Endothelial cell of umbilical vein (primary cell): ENCODE measurements at regions not wholly inside any gene's neighbourhood (a gene's known extent, or its start where the extent isn't known, plus 50 kb on each side); places are given as distances from the start of the nearest gene placed in this dataset.

Source experiments
- BruUV-seq: library from RNA; stranded (reverse); fragments of 400-500 nt; replicated peaks from 2 replicates; lab custom pipeline; 2021; lab: Mats Ljungman, UMichigan
- CTCF ChIA-PET: fragments of 300-600, 350-600 bp; sonication (Branson Sonifier 250); formaldehyde crosslinking; loops from one replicate; lab custom pipeline; 2021; ENCODE audit warnings: antibody characterized with exemption, inconsistent platforms; lab: Charles Lee
- POLR2A ChIA-PET: fragments of 300-600, 350-600 bp; sonication (Branson Sonifier 250); formaldehyde crosslinking; loops from one replicate; lab custom pipeline; 2021; ENCODE audit warnings: antibody characterized with exemption, inconsistent platforms; lab: Charles Lee
- DNase-seq: peaks from one replicate; pipeline ENCODE4 v3.0.0-alpha.2; 2011; ENCODE audit warnings: low read depth, low spot score
- FAIRE-seq: peaks from 2 replicates; lab custom pipeline; 2011; peaks lifted over from hg19 to GRCh38; lab: Jason Lieb, UNC
- H2AFZ ChIP-seq: 2 replicates; pipeline ENCODE4 v1.6.0; 2012; ENCODE audit warnings: low read depth, low read length, control low read depth, inconsistent platforms
- H3K27ac ChIP-seq: 2 replicates; pipeline ENCODE4 v1.5.1; 2011; ENCODE audit warnings: low read depth, mild to moderate bottlenecking, control low read depth, low read length, moderate library complexity; ENCODE audit not compliant: insufficient read depth
- H3K27me3 ChIP-seq, 2 experiments: 2 replicates each; pipeline versions ENCODE4 v1.6.0 to v1.6.1; 2011; ENCODE audit warnings: low read length in 2 of 2, mixed read lengths in 1 of 2; ENCODE audit not compliant: control insufficient read depth in 2 of 2, insufficient read depth in 2 of 2
- H3K36me3 ChIP-seq, 2 experiments: 2 replicates in 1 of 2; 3 replicates in 1 of 2; pipeline ENCODE4 v1.5.1; 2011; ENCODE audit warnings: low read length in 2 of 2, mild to moderate bottlenecking in 1 of 2, moderate library complexity in 1 of 2; ENCODE audit not compliant: control insufficient read depth in 2 of 2, insufficient read depth in 2 of 2; ENCODE audit errors: extremely low read depth in 1 of 2
- H3K4me1 ChIP-seq: 3 replicates; pipeline ENCODE4 v1.5.1; 2011; ENCODE audit warnings: mild to moderate bottlenecking, low read length; ENCODE audit not compliant: control insufficient read depth, insufficient read depth; ENCODE audit errors: extremely low read depth
- H3K4me2 ChIP-seq: 2 replicates; pipeline ENCODE4 v1.6.1; 2011; ENCODE audit warnings: low read length, control low read depth, mixed read lengths; ENCODE audit not compliant: insufficient read depth
- H3K4me3 ChIP-seq, 3 experiments: fragments of 200-600 bp in 1 of 3; sonication (generic), shearing (Covaris generic) in 1 of 3; replicated peaks in 1 of 3; 2 replicates each; pipeline ENCODE4 v1.5.1; 2011 to 2016; ENCODE audit warnings: control low read depth in 3 of 3, low read length in 3 of 3, mild to moderate bottlenecking in 2 of 3, inconsistent platforms in 1 of 3, low read depth in 1 of 3, moderate library complexity in 1 of 3; ENCODE audit not compliant: insufficient read depth in 1 of 3
- H3K79me2 ChIP-seq: 2 replicates; pipeline ENCODE4 v1.6.0; 2012; ENCODE audit warnings: low read length, inconsistent platforms; ENCODE audit not compliant: control insufficient read depth, insufficient read depth
- H3K9ac ChIP-seq: replicated peaks from 2 replicates; pipeline ENCODE3; 2011; ENCODE audit warnings: low read length, control low read depth; ENCODE audit not compliant: insufficient read depth; ENCODE audit errors: extremely low read depth
- H3K9me1 ChIP-seq: replicated peaks from 3 replicates; pipeline ENCODE4 v1.6.0; 2011; ENCODE audit warnings: mild to moderate bottlenecking, low read length; ENCODE audit not compliant: control insufficient read depth, insufficient read depth; ENCODE audit errors: extremely low read depth
- H3K9me3 ChIP-seq: replicated peaks from 2 replicates; pipeline ENCODE4 v1.5.1; 2012; ENCODE audit warnings: low read length, inconsistent platforms; ENCODE audit not compliant: control insufficient read depth, insufficient read depth
- H4K20me1 ChIP-seq: replicated peaks from 2 replicates; pipeline ENCODE3; 2011; ENCODE audit warnings: mild to moderate bottlenecking, low read length; ENCODE audit not compliant: control insufficient read depth, insufficient read depth; ENCODE audit errors: extremely low read depth
- EZH2 ChIP-seq: IDR thresholded peaks from 2 replicates; pipeline ENCODE4 v1.6.1; 2012; ENCODE audit warnings: borderline replicate concordance, low read depth, mild to moderate bottlenecking, moderate library complexity, low read length, inconsistent platforms; ENCODE audit not compliant: severe bottlenecking
- FOS ChIP-seq: IDR thresholded peaks from 2 replicates; pipeline ENCODE4 v1.6.1; 2011; ENCODE audit warnings: mild to moderate bottlenecking, low read length, moderate library complexity, borderline replicate concordance; ENCODE audit not compliant: insufficient read depth
- JUN ChIP-seq: IDR thresholded peaks from 2 replicates; pipeline ENCODE4 v1.6.1; 2011; ENCODE audit warnings: borderline replicate concordance, low read depth; ENCODE audit not compliant: insufficient read length, insufficient read depth
- MAX ChIP-seq: IDR thresholded peaks from 2 replicates; pipeline ENCODE4 v1.6.1; 2011; ENCODE audit not compliant: insufficient read depth, insufficient read length
- MYC ChIP-seq: IDR thresholded peaks from one replicate; pipeline ENCODE4 v1.6.1; 2011; ENCODE audit warnings: mild to moderate bottlenecking, low read depth, low read length
- POLR2A ChIP-seq: IDR thresholded peaks from 2 replicates; pipeline ENCODE4 v1.6.1; 2012; ENCODE audit warnings: low read depth, mild to moderate bottlenecking, control low read depth, low read length
- POLR2AphosphoS5 ChIP-seq: IDR thresholded peaks from 2 replicates; pipeline ENCODE4 v1.6.1; 2012; ENCODE audit warnings: low read depth, mild to moderate bottlenecking, control low read depth, low read length, moderate library complexity; ENCODE audit not compliant: insufficient read depth
- dilution Hi-C: fragments of 300-500 bp; cut with MboI; formaldehyde crosslinking; loops from one replicate; pipeline ENCODE4 v1.15.0; 2019; ENCODE audit warnings: low sequenced_read_pairs; ENCODE audit not compliant: extremely low pct_ligation_motif_present
- intact Hi-C: fragments of 100-400 bp; cut with micrococcal nuclease; formaldehyde crosslinking; loops from one replicate; pipeline ENCODE4 v1.10.0; 2022
- TF ChIP-seq, protein P1 (sequence below), 2 donors: IDR thresholded peaks; 1 replicate in 1 of 2; 2 replicates in 1 of 2; pipeline ENCODE4 v1.5.1; 2011; ENCODE audit warnings: low read length in 2 of 2, mild to moderate bottlenecking in 2 of 2, moderate library complexity in 2 of 2, control low read depth in 1 of 2, inconsistent platforms in 1 of 2, low read depth in 1 of 2; ENCODE audit not compliant: insufficient read depth in 1 of 2; ENCODE audit errors: extremely low read depth in 1 of 2

DNA sequence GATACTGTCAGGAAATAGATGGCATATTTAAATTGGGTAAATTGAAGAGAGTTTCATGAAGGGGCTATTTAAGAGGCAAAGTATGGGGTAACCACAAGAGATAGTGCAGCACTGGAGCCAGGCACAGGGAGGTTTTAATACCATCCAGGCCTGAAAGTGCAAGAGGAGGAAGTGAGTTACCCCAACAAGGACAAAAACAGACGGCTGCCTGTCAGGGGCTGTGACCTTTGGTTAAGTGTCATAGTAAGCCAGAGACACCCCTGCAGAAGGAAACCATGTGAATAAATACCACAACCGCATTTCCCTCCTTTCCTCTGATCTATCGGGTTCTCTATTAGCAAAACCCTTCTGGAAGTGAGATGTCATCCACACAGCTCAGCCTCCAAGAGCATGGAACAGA is 122.0 kb upstream of the DHRS4 start:
- BruUV-seq = no TSS peak
- H3K27ac ChIP-seq = no peak overlapping the region
- no peak overlapping the region for H3K4me3 ChIP-seq
- no peaks in the 10 kb centered on the region for H3K36me3 ChIP-seq
- ChIA-PET POLR2A (no interaction called here), CTCF (no interaction called here)
- no peak overlapping the region for H3K9ac ChIP-seq
- intact Hi-C loops (no loop called here), dilution Hi-C loops (no loop called here)
- no peak overlapping the region for H3K4me2 ChIP-seq
- DNase-seq = no peak
- no peak overlapping the region for H2AFZ ChIP-seq
- no peaks in the 10 kb centered on the region for H3K79me2 ChIP-seq
- no peaks in the 10 kb centered on the region for H3K9me3 ChIP-seq
- no peaks in the 10 kb centered on the region for H3K27me3 ChIP-seq
- no peaks in the 10 kb centered on the region for H4K20me1 ChIP-seq
- FAIRE-seq = no peak
- peaks cover 8% of the 10 kb centered on the region for H3K4me1 ChIP-seq
- TF ChIP-seq MAX (no peak), EZH2 (no peak), JUN (no peak), POLR2AphosphoS5 (no peak), POLR2A (no peak), FOS (no peak), MYC (no peak)
- TF ChIP-seq, protein P1, sequence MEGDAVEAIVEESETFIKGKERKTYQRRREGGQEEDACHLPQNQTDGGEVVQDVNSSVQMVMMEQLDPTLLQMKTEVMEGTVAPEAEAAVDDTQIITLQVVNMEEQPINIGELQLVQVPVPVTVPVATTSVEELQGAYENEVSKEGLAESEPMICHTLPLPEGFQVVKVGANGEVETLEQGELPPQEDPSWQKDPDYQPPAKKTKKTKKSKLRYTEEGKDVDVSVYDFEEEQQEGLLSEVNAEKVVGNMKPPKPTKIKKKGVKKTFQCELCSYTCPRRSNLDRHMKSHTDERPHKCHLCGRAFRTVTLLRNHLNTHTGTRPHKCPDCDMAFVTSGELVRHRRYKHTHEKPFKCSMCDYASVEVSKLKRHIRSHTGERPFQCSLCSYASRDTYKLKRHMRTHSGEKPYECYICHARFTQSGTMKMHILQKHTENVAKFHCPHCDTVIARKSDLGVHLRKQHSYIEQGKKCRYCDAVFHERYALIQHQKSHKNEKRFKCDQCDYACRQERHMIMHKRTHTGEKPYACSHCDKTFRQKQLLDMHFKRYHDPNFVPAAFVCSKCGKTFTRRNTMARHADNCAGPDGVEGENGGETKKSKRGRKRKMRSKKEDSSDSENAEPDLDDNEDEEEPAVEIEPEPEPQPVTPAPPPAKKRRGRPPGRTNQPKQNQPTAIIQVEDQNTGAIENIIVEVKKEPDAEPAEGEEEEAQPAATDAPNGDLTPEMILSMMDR (IDR thresholded peaks at IDR 0.05; ENCODE audit: extremely low read depth in 1 of 2, insufficient read depth in 1 of 2, low read depth in 1 of 2, low read length in 2 of 2) = no peak
- no peaks in the 10 kb centered on the region for H3K9me1 ChIP-seq
